Gastrocnemius medialis (tissue), 4 donors: ENCODE measurements at regions not wholly inside any gene's neighbourhood (a gene's known extent, or its start where the extent isn't known, plus 50 kb on each side); places are given as distances from the start of the nearest gene placed in this dataset.

Experiments
- POLR2A ChIP-seq, 2 donors: fragments of 450-650 bp; IDR thresholded peaks; one replicate each; pipeline ENCODE4 v1.6.1; 2017; ENCODE audit warnings: antibody characterized with exemption in 2 of 2, mild to moderate bottlenecking in 2 of 2, moderate library complexity in 2 of 2
- TF ChIP-seq, protein P1 (sequence below), 5 experiments: fragments of 450-650 bp in 3 of 5; fragments of 200-600 bp in 2 of 5; sonication (generic) in 2 of 5; IDR thresholded peaks in 4 of 5; conservative IDR thresholded peaks in 1 of 5; 1 replicate in 4 of 5; 2 replicates in 1 of 5; pipeline ENCODE4 v1.5.1; 2016 to 2019; ENCODE audit warnings: antibody characterized with exemption in 5 of 5, mild to moderate bottlenecking in 3 of 5, moderate library complexity in 3 of 5

DNA sequence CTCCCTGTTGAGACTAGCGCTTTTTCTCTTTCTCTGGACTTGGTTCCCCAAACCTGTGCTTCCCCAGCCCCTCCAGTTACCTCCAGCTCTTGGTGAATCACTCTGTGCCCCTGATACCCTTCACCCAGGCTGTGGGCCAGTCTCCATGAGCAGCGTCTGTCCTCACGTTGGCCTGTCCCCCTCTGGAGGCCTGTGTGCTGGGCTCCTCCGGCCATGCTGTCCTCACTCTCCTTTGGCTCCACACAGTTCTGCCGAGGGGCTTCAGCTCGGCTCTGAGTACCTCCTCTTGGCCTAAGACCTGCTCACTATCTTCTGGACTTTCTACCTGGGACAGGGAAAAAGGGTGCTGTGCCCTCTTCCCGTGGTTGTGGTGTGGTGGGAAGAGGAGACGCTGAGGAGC is 140.2 kb upstream of the TNS3 start:
- TF ChIP-seq, protein P1, sequence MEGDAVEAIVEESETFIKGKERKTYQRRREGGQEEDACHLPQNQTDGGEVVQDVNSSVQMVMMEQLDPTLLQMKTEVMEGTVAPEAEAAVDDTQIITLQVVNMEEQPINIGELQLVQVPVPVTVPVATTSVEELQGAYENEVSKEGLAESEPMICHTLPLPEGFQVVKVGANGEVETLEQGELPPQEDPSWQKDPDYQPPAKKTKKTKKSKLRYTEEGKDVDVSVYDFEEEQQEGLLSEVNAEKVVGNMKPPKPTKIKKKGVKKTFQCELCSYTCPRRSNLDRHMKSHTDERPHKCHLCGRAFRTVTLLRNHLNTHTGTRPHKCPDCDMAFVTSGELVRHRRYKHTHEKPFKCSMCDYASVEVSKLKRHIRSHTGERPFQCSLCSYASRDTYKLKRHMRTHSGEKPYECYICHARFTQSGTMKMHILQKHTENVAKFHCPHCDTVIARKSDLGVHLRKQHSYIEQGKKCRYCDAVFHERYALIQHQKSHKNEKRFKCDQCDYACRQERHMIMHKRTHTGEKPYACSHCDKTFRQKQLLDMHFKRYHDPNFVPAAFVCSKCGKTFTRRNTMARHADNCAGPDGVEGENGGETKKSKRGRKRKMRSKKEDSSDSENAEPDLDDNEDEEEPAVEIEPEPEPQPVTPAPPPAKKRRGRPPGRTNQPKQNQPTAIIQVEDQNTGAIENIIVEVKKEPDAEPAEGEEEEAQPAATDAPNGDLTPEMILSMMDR (IDR thresholded peaks at IDR 0.05 in 4 of 5, conservative IDR thresholded peaks at IDR 0.05 in 1 of 5), result no peak
- no peak for TF ChIP-seq POLR2A (IDR thresholded peaks at IDR 0.05)
